ENCODE measurements at regions not wholly inside any gene's neighbourhood (a gene's known extent, or its start where the extent isn't known, plus 50 kb on each side); places are given as distances from the start of the nearest gene placed in this dataset.
"Not testable (repeated sequence)": the region's sequence is repeated elsewhere in the genome, so short reads cannot be mapped to it uniquely, and the experiment has no call there.

- no peak for DNase-seq (ENCODE audit: low spot score)
Observed at GRCh38 chr6:4677011-4677750, 99.0 kb upstream of the CDYL start.

- DNase-seq (ENCODE audit: low spot score) = no peak
Observed at GRCh38 chr6:4676016-4676415, 100.2 kb upstream of the CDYL start.

GRCh38 chr6:4675121-4675520, 101.1 kb upstream of the CDYL start:
- DNase-seq (ENCODE audit: low spot score) = no peak

- no peak for DNase-seq (ENCODE audit: low spot score)
Observed at GRCh38 chr6:4673861-4674260, 102.3 kb upstream of the CDYL start.

- DNase-seq (ENCODE audit: low spot score) = peak; percentile 44
Observed at GRCh38 chr6:4672772-4673171, 103.4 kb upstream of the CDYL start.

- no peak for DNase-seq (ENCODE audit: low spot score)
Observed at GRCh38 chr6:4671587-4672115, 104.6 kb upstream of the CDYL start.

- DNase-seq (ENCODE audit: low spot score) = no peak
Observed at GRCh38 chr6:4670824-4671409, 105.3 kb upstream of the CDYL start.

GRCh38 chr6:4670290-4670689, 105.9 kb upstream of the CDYL start:
- DNase-seq (ENCODE audit: low spot score) = no peak

GRCh38 chr6:4668271-4669179, 107.7 kb upstream of the CDYL start:
- DNase-seq (ENCODE audit: low spot score) = no peak

- no peak for DNase-seq (ENCODE audit: low spot score)
Observed at GRCh38 chr6:4667591-4667990, 108.6 kb upstream of the CDYL start.

- DNase-seq (ENCODE audit: low spot score) = no peak
Observed at GRCh38 chr6:4666886-4667513, 109.2 kb upstream of the CDYL start.

GRCh38 chr6:4665489-4666417, 110.5 kb upstream of the CDYL start:
- DNase-seq (ENCODE audit: low spot score) = no peak

- no peak for DNase-seq (ENCODE audit: low spot score)
Observed at GRCh38 chr6:4664911-4665310, 111.3 kb upstream of the CDYL start.

GRCh38 chr6:4664117-4664626, 112.0 kb upstream of the CDYL start:
- peak; percentile 80 for DNase-seq (ENCODE audit: low spot score)

- DNase-seq (ENCODE audit: low spot score) = no peak
Observed at GRCh38 chr6:4662886-4663285, 113.3 kb upstream of the CDYL start.

- no peak for DNase-seq (ENCODE audit: low spot score)
Observed at GRCh38 chr6:4661391-4661790, 114.8 kb upstream of the CDYL start.

GRCh38 chr6:4660377-4661321, 115.6 kb upstream of the CDYL start:
- DNase-seq (ENCODE audit: low spot score) = peak; percentile 51

GRCh38 chr6:4659719-4660118, 116.5 kb upstream of the CDYL start:
- DNase-seq (ENCODE audit: low spot score) = not testable (repeated sequence)

- no peak for DNase-seq (ENCODE audit: low spot score)
Observed at GRCh38 chr6:4658486-4658885, 117.7 kb upstream of the CDYL start.

GRCh38 chr6:4656106-4656505, 120.1 kb upstream of the CDYL start:
- no peak for DNase-seq (ENCODE audit: low spot score)
